Glutamatergic neuron (in vitro differentiated cells): ENCODE measurements at regions not wholly inside any gene's neighbourhood (a gene's known extent, or its start where the extent isn't known, plus 50 kb on each side); places are given as distances from the start of the nearest gene placed in this dataset.

Source experiments
- DNase-seq: peaks from one replicate; pipeline ENCODE4 v3.0.0; 2022
- H3K27ac Mint-ChIP-seq: one replicate; pipeline ENCODE4 v1.8.0; 2020; ENCODE audit warnings: mild to moderate bottlenecking, mixed read lengths, inconsistent platforms; ENCODE audit not compliant: unreplicated experiment
- H3K27me3 Mint-ChIP-seq: one replicate; pipeline ENCODE4 v1.8.0; 2020; ENCODE audit warnings: mild to moderate bottlenecking, moderate library complexity, mixed read lengths, inconsistent platforms; ENCODE audit not compliant: unreplicated experiment
- H3K36me3 Mint-ChIP-seq: one replicate; pipeline ENCODE4 v1.8.0; 2020; ENCODE audit warnings: mild to moderate bottlenecking, mixed read lengths, inconsistent platforms; ENCODE audit not compliant: unreplicated experiment
- H3K4me1 Mint-ChIP-seq: one replicate; pipeline ENCODE4 v1.8.0; 2020; ENCODE audit warnings: mild to moderate bottlenecking, low read depth, mixed read lengths, inconsistent platforms; ENCODE audit not compliant: unreplicated experiment
- H3K4me3 Mint-ChIP-seq: one replicate; pipeline ENCODE4 v1.8.0; 2020; ENCODE audit warnings: mild to moderate bottlenecking, mixed read lengths, inconsistent platforms; ENCODE audit not compliant: unreplicated experiment
- H3K9me3 Mint-ChIP-seq: one replicate; pipeline ENCODE4 v1.8.0; 2020; ENCODE audit warnings: mild to moderate bottlenecking, moderate library complexity, mixed read lengths, inconsistent platforms; ENCODE audit not compliant: unreplicated experiment
- TF ChIP-seq, protein P1 (sequence below): fragments of 200-600 bp; sonication (generic); IDR thresholded peaks from one replicate; pipeline ENCODE4 v1.5.0; 2021; ENCODE audit not compliant: partially characterized antibody, unreplicated experiment

DNA sequence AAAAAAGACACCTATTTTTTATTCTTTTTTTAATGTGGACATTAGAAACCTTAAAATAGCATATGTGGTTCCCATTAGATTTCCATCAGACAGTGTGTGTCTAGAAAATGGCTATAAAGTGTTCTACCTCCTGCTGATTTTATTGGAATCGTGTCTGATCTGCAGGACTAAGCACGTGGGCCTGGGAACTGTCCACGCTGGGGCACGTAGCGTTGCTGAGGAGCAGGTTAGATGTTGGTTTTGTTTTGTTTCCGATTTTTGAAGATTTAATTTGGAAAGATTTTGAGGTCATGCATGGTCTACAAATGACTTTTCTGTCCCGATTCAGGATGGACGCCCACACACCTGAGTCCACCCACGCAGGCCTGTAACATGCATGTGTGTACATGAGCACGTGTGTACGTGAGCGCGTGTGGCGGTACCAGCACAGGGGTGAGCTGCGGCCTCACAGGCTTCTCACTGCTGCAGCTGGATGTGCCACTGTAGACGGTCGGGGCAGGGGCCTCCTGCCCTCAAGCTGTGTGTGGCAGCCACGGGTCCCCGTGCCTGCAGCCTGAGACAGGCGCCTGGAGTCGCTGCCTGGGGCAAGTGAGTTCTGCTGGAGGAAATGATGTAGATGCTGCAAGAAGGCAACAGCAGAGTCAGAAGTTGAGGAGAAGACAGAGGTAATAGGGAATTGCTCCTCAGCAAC, 99.7 kb upstream of the CTDP1 start:
- peaks cover 13% of the 10 kb centered on the region for H3K27me3 Mint-ChIP-seq
- H3K36me3 Mint-ChIP-seq: no peaks in the 10 kb centered on the region
- peaks cover 6% of the 10 kb centered on the region for H3K4me1 Mint-ChIP-seq
- no peak overlapping the region for H3K27ac Mint-ChIP-seq
- no peak for DNase-seq
- H3K9me3 Mint-ChIP-seq: peaks cover 7% of the 10 kb centered on the region
- H3K4me3 Mint-ChIP-seq: no peak overlapping the region
- TF ChIP-seq, protein P1, sequence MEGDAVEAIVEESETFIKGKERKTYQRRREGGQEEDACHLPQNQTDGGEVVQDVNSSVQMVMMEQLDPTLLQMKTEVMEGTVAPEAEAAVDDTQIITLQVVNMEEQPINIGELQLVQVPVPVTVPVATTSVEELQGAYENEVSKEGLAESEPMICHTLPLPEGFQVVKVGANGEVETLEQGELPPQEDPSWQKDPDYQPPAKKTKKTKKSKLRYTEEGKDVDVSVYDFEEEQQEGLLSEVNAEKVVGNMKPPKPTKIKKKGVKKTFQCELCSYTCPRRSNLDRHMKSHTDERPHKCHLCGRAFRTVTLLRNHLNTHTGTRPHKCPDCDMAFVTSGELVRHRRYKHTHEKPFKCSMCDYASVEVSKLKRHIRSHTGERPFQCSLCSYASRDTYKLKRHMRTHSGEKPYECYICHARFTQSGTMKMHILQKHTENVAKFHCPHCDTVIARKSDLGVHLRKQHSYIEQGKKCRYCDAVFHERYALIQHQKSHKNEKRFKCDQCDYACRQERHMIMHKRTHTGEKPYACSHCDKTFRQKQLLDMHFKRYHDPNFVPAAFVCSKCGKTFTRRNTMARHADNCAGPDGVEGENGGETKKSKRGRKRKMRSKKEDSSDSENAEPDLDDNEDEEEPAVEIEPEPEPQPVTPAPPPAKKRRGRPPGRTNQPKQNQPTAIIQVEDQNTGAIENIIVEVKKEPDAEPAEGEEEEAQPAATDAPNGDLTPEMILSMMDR: no peak

DNA sequence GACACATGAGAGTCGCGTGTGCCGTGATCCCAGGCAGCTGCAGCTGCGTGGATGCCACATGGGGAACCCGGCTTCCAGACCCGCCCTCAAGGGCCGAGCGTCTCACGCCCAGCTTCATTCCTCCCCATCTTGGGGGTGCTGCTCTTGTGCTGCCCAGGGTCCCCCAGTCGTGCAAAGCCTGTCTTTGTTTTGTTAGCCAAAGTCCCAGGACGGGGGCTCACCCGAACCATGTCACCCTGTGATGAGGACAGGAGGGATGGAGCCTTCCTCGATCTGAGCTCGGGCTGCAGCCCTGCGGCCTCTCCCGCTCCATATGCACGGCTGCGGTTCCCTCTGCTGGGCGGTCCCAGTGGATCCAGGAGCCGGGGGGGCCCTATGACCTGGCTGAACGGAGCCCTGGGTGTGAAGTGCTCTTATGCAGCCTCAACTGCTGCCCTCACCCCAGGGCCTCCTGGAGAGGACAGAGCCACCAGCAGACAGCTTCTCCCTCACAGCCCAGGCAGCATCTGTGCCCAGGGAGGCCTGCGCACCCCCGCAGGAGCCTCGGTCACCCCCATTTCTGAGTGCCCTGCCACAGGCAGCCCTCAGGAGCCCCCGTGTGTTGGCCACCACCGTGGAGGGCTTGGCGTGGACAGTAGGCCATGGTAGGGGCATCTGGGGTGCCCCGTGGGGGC, 99.0 kb upstream of the CTDP1 start:
- DNase-seq: no peak
- TF ChIP-seq, protein P1: no peak
- H3K9me3 Mint-ChIP-seq: peaks cover 7% of the 10 kb centered on the region
- H3K27me3 Mint-ChIP-seq: peaks cover 13% of the 10 kb centered on the region
- peaks cover 6% of the 10 kb centered on the region for H3K4me1 Mint-ChIP-seq
- H3K36me3 Mint-ChIP-seq: no peaks in the 10 kb centered on the region
- no peak overlapping the region for H3K4me3 Mint-ChIP-seq
- no peak overlapping the region for H3K27ac Mint-ChIP-seq

DNA sequence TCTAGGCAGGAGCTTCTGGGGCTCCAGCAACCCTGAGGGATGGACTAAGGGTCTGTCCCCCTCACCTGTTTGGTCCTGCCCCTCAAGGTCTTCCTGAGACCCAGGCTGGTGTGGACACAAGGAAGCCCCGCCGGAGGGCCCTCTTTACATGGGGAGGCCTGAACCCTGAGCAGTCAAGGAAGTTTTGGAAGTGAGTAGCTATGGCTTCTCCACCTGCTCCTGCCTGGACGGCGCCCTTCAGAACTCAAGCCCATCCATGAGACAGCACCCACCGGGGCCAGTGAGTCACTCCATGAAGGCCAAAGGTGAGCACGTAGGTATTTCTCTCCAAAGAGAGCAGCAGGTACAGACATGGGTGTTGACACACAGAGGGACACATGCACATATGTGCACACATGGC, 98.2 kb upstream of the CTDP1 start:
- H3K9me3 Mint-ChIP-seq: peaks cover 7% of the 10 kb centered on the region
- H3K27me3 Mint-ChIP-seq: peaks cover 12% of the 10 kb centered on the region
- H3K36me3 Mint-ChIP-seq: no peaks in the 10 kb centered on the region
- H3K4me3 Mint-ChIP-seq: no peak overlapping the region
- no peak for DNase-seq
- TF ChIP-seq, protein P1: no peak
- H3K27ac Mint-ChIP-seq: no peak overlapping the region
- H3K4me1 Mint-ChIP-seq: peaks cover 6% of the 10 kb centered on the region

DNA sequence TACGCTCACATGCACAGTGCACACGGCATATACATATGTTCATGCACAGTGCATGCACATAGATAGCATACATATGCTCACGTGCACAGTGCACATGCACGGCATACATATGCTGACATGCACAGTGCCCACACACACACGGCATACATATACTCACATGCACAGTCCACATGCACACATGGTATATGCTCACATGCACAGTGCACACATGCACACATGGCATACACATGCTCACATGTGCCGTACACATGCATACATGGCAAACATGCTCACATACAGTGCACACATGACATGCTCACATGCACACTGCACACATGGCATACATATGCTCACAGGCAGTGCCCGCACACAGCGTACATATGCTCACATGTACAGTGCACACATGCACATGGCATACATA, 97.7 kb upstream of the CTDP1 start:
- Mint-ChIP-seq H3K4me3 (no peak overlapping the region), H3K4me1 (peaks cover 6% of the 10 kb centered on the region), H3K36me3 (no peaks in the 10 kb centered on the region), H3K9me3 (peaks cover 7% of the 10 kb centered on the region), H3K27ac (no peak overlapping the region), H3K27me3 (peaks cover 12% of the 10 kb centered on the region)
- DNase-seq: no peak
- TF ChIP-seq, protein P1: no peak

DNA sequence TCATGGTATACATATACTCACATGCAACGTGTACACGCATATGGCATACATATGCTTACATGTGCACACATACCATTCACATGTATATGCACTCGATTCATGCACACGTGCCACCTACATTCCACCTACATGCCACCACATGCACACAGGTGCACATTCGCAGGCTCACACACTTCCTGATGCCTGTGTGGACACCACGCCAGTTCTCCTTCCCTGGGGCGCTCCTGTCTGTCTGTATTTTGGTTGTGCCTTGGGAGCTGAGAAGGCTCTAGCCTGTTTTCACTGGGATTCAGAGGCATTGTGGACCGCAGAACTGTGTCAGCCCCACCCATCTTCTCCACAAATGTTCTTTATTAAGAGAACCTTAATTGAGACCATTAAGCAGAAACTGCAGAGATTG, 96.6 kb upstream of the CTDP1 start:
- H3K9me3 Mint-ChIP-seq: peaks cover 7% of the 10 kb centered on the region
- no peak overlapping the region for H3K27ac Mint-ChIP-seq
- no peak overlapping the region for H3K4me3 Mint-ChIP-seq
- no peaks in the 10 kb centered on the region for H3K36me3 Mint-ChIP-seq
- no peak for DNase-seq
- TF ChIP-seq, protein P1: no peak
- peaks cover 12% of the 10 kb centered on the region for H3K27me3 Mint-ChIP-seq
- H3K4me1 Mint-ChIP-seq: peaks cover 6% of the 10 kb centered on the region
